Stimulated activated CD4-positive, alpha-beta T cell treated with anti-CD3 and anti-CD28 coated beads, Interleukin-2, amount 100 ng/mL, for 48 hours (primary cell): ENCODE measurements at regions not wholly inside any gene's neighbourhood (a gene's known extent, or its start where the extent isn't known, plus 50 kb on each side); places are given as distances from the start of the nearest gene placed in this dataset.

Experiments used
- DNase-seq, 2 donors: peaks; one replicate each; pipeline ENCODE4 v3.0.0-alpha.2; 2020

DNA sequence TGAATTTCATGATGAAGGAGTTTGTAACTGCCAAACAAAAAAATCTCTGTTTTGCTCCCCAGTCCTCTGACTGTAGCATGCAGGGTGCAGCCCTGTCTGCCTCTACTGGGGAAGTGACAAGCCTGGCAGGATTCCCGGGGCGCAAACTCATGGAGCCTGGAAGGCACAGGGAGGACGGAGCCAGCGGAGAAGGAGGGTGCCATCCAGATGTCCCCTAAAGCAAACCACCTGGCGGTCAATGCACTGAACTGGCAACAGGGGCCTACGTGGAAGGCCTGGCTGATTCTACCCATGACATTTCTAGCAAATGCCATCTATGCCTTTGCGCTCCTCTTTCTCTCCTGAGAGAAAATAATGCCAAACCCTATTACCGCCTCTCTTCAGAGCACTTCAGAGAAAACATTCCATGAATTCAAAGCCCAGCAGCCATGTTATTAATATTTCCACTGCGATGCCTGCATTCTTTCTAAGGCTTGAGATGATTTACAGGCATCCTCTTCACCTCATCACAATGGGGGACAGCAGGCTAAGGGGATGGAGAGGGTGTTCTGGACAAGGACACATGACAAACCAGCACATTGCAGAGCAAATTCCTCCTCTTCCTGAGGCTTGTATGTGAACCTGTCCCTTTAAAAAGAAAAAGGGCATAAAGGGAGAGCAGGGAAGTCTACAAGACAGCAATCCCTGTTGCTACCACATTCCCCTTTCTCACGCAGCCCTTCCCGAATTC is 329.3 kb upstream of the NOCT start:
- DNase-seq: no peak

- no peak for DNase-seq
These were observed 330.3 kb upstream of the NOCT start for GRCh38 chr4:138685316-138685715.

DNA sequence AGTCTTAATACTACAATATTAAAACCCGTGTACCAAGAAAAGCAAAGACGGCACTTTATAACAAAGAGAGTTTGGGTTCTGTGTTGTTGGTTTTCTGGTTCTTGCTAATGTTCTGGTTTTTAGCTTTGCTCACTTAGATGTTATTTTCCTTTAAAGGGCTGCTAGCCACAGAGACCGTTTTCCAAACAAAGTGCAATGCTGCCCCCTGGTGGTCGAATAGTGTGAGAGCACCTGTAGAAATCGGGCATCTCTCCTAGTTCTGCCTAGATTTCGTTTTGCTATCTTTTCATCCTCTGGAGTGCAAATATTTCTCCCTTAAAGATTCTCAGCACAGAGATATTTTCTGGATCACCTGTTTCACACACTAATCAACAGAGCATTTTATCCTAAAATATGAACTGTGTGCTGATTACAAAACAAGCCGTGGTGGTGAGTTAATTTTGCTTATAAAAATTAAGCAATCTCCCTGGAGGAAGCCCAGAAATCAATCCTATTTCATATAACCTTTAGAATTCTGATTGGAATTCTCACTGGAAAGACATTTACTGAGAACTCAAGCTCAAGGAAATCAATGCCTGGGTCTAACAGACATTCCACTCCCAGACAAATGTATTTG is 334.5 kb upstream of the NOCT start:
- DNase-seq: peak; percentile 74 to 78

GRCh38 chr4:138680256-138680655 is 335.3 kb upstream of the NOCT start:
- DNase-seq: no peak

GRCh38 chr4:138678985-138679746 is 336.4 kb upstream of the NOCT start:
- no peak for DNase-seq

DNA sequence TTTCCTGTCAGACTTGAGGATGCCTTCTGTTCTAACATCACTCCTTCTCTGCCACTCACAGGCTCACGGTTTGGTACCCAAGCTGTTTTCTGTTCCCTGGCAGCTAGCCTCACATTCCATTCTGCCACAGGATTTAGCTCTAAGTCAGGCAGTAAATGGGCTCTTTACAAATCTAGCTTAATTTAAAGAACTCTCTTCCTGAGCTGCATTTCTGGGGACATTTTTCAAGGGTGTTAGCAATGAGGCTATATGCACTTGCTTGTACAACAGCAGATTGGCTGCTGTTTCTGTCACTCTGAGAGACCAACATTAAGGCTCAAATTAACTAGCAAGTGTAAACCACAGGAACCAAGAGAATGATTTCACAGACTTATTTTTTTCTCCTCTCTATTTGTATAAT is 337.8 kb upstream of the NOCT start:
- no peak for DNase-seq

DNA sequence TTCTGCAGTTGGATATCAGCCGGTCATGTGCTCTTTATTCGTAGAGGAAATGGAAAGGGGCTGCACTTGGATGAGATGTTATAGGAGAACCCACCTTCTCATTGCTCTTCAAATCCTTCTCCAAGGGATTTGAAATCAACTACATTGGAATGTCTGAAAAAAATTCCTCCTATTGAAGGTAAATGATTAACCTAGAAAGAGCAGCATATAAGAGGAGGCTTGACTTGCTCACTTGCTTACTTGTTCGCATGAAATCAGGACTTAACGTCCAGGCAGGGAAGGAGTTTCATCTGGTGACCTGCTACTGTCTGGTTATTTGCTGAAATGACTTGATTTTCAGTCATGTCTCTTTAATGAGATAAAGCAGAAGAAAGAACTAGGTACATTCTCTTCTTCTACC is 338.4 kb upstream of the NOCT start:
- no peak for DNase-seq

- DNase-seq: no peak
These were observed 339.9 kb upstream of the NOCT start for GRCh38 chr4:138675685-138676084.

DNA sequence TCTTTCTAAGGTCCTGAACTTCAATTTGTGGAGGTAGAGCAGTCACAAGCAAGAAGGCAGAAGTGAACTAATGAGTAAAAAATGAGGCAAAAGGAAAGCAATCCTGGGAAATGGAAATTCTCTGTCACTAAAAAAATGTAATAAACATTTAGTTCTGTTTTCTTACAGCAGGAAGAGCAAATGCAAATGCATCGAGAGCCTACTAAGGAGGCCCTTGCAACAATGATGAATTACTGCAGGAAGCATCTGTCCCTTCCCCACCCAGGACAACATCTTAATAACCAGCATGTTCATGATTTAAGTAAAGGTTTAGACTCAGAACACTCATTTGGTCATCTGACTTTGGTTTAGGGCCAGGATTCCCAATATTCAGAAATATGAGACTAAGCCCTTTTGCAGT is 341.4 kb upstream of the NOCT start:
- DNase-seq: no peak

GRCh38 chr4:138673053-138673452 is 342.5 kb upstream of the NOCT start:
- DNase-seq: no peak

- DNase-seq: no peak
These were observed 343.1 kb upstream of the NOCT start for GRCh38 chr4:138672393-138672976.

- DNase-seq: no peak
These were observed 343.9 kb upstream of the NOCT start for GRCh38 chr4:138671606-138672084.

- DNase-seq: no peak
These were observed 344.5 kb upstream of the NOCT start for GRCh38 chr4:138671106-138671505.

DNA sequence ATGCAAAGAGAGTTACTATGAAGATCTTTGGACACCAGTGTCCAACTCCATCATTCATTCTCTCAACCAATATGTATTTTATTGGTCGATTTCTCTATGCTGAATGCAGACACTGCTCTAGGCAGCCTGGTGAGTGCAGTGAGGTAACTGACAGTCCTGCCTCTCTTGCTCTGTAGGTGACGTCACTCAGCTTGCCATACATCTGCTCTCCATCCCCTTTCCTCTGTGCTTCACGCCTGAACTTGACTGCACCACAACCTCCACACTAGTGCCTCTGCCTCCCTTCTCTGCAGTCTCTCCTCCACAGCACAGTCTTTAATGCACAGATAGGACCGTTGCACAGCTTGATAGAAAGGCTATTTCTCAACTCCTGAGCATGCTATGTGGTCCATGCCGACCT is 344.9 kb upstream of the NOCT start:
- DNase-seq: no peak

- no peak for DNase-seq
These were observed 345.9 kb upstream of the NOCT start for GRCh38 chr4:138669479-138670315.

DNA sequence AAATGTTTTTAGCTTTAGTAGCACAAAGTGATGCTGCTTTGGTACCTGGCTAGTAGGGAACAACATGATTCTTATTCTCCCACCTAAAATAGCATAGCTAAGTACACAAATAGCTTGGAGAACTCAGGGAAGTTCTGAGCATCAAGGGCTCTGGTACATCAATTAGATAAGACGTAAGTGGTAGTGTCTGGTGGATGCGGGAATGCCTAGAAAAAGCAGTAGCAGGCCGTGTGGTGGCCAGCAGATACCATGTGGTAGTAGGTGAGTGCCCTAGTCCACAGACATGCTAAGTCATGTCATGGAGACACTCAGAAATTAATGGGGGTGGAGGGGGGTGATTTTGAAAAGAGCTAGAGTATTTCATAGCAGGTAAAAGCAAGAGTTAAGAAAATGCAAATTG is 347.3 kb upstream of the NOCT start:
- DNase-seq: no peak

GRCh38 chr4:138666366-138666765 is 349.2 kb upstream of the NOCT start:
- no peak for DNase-seq

GRCh38 chr4:138665851-138666250 is 349.7 kb upstream of the NOCT start:
- no peak for DNase-seq

DNA sequence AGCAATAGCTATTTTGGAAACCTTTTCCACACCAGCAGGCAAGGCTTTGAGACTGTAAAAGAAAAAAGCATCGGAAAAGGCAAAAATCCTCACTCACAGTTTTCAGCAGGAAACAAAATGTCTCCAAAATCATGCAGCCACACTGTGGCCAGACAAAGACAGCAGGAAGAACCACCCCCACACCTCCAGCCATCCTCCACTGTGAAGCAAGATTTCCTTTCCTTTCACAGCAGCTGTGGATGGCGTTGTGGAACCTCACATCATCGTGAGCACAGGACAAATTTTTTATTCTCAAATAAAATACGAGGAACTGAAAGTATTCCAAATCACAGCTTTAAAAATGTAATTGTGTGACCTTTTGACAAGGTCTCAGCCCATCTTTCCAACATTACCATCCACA is 351.7 kb upstream of the NOCT start:
- DNase-seq: no peak

DNA sequence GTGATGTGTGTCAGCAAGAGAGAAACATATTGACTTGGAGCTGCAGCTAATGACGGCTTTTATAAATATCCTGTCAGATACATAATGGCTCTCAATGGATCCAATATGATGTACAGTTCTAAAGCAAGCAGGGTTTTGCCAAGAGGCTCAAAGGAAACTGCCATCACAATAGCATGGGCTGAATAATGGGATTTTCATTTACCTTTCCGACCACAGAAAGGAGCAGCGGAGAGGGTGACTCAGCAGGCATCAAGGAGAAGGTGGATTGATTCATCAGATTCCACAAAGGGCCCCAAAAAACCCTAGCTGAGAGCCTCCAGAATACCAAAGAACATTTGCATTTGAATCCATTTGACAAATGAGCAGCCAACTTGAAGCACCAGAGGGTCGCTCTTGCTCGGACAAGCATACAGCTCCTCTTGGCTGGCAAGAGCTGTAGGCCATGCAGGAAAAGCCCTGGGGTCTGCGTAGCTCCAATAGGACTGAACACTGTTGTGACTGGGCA is 355.7 kb upstream of the NOCT start:
- DNase-seq: no peak

GRCh38 chr4:138659037-138659811 is 356.4 kb upstream of the NOCT start:
- DNase-seq: no peak

DNA sequence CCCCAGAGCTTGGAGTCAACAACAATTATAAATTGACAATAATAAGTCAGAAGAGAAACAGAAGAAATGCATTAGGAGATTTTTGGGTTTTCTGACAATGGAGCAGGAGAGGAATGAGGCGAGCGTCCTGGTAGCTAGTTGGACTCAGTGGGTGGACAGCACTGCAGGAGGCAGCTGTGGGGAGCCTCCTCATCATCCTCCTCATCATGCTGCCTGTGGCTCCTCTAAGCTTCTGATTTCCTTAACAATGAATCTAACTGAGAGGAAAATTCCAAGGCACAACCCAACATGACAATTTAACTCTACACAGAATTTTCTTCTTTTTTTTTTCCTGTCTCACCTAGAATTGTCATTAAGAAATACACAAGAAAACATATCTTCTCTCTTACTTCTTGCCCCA is 357.1 kb upstream of the NOCT start:
- no peak for DNase-seq
